GM19240 (cell line): ENCODE measurements at regions not wholly inside any gene's neighbourhood (a gene's known extent, or its start where the extent isn't known, plus 50 kb on each side); places are given as distances from the start of the nearest gene placed in this dataset.

Source experiments
- DNase-seq: peaks from one replicate; pipeline ENCODE4 v3.0.0; 2011; ENCODE audit warnings: low spot score; ENCODE audit not compliant: insufficient read length

DNA sequence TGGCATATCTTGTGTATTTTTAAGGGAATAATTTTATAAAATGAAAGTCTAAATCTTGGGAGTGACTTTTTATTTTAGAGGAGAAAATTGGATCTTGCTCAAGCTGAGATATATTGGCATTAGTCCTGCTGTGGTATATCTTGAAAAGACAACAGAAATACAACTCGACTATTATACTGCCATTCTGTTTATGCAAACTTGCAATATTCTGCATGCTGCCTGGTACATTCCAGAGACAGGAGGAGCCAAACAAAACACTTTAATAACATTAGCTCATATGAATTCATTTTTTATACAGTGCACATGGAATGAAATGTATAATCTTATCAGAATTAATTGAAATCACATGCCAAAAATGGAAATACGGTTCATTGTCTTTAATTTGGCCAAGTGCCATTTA is 176.0 kb upstream of the NRIP1 start:
- DNase-seq: no peak

DNA sequence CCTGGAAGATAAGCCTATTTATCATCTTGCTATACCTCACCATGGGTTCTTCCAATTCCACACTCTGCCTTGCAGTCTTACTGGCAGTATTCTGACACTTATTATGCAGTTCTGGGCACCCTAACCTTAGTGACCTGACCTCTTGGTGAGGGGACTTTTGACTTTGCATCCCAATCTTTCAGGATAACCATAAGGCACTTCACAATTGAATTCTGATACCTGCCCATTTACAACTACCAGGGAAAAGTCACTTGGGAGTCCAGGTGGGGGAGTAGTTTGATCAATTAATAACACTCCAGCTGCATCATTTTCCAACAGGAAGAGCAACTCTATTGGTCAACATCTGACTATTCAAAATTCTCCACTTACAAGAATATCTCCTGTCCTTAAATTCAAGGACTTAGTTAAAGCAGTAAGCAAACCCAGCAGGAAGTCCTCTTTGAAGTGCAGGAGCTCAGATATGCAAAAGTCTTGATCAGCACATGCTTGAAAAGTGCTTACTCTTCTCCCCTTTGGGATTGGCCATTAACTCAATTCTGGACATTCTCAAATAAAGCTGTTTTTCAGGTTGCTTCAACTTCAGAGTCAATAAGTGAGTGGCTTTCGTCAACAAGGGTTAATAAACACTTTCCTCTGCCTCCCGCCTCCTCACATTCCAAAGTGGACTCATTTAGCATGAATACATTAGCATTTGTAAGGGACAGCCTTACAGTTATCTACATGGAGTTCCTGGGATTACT is 177.4 kb upstream of the NRIP1 start:
- no peak for DNase-seq

- DNase-seq: no peak
These were observed 178.1 kb upstream of the NRIP1 start for GRCh38 chr21:15242906-15243305.

DNA sequence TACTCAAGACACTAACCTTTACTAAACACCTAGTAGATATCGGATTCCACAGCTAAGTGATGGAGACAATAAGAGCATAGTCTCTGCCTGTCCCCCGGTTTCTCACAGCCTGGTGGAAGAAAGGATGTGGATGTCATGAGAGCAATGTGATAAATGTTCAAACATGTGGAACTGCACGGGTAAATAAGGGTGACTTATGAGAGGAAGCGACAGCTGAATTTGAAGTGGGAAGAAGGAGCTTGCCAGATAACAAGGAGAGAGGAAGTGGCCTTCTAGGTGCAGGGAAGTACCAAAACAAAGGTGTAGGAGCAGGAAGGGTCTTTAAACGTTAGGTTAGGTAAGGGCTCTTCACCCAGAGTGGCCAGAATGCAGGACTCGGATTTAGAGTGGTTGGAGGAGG is 178.6 kb upstream of the NRIP1 start:
- DNase-seq: no peak

- no peak for DNase-seq
These were observed 182.8 kb upstream of the NRIP1 start for GRCh38 chr21:15247613-15248012.

DNA sequence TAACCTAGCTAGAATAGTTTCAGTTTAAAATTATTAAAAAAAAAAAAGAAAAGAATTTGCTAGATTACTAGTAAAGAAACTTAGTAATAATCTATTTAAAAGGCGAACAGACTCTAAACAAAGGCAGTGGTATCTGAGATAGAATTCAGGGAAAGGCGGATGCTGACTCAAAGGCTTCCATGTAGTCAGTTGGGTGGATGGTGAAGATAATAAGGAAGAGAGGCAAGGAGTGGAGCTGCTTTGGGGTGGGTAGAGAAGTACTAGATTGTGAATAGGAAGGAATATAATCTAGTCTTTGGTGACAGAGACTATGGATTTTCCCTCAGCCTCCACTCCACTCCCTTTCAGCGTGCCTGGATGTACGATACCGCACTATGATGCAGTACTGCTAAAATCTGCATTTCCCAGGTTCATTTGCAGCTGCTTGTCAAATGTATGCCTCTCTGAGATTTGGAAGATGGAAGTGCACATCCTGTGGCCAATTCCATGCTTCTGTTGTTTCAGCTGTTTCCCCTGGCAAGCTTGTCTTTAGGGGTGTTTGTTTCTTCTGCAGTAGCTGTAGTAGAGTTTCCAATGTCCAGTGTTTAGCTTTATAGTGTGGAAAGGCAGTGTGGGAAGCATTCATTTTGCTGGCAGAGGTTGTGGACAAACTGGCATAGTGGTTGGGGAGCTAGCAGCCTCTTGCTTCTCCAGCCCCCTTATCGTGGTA is 184.6 kb upstream of the NRIP1 start:
- no peak for DNase-seq

DNA sequence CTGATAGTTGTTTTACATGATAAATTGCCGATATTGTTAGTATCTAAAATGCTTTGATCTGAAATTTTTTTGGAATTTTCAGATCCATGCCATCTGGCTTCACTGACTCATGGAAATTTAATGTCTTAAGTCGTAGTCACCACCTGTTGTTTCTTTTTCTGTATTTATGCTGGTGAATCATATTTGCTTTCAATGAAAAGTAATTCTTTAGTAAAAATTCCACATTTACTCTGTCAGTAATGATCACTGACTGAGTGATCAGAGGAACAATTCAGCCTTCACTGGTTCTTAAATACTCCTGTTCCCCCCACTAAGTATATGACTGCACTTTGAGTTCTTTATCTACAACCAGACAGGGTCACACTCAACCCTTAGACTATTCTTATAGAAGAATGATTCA is 185.6 kb upstream of the NRIP1 start:
- DNase-seq: no peak

DNA sequence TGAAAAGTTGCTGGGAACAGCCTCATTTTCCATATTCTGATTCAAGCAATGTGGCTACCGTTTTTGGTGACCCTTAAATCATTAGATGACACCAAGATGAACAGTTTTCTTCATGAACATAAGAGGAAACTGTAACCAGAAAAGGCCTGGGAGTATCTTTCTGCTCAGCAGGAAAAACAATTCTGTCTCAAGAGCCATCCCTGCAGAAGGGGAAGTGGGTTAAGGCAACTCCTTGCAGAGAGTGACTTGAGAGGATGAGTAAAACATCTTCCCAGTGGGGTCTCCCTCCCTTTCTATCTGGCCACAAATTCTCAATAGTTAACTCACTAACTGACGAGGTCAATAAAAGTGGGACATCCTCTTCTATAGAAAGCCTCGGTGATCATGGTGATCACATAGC is 187.6 kb upstream of the NRIP1 start:
- no peak for DNase-seq

DNA sequence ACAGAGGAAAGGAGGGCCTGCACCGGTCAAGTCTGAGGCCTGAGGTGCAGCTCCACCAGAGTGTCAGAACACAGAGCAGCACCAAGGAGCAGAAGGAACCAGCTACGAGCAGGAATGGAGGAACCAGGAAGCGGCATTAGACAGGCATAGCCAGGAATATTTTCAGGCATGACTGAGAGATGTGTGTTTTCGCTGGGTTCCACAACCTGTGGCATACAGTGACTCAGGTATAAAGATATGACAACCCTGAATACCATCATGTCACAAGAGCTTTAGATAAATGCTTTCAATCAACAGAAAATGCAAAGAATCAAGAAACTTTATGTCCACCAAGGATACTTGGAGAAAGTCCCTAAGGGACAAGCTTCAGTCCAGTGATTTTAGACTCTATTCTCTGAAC is 189.3 kb upstream of the NRIP1 start:
- DNase-seq: no peak

DNA sequence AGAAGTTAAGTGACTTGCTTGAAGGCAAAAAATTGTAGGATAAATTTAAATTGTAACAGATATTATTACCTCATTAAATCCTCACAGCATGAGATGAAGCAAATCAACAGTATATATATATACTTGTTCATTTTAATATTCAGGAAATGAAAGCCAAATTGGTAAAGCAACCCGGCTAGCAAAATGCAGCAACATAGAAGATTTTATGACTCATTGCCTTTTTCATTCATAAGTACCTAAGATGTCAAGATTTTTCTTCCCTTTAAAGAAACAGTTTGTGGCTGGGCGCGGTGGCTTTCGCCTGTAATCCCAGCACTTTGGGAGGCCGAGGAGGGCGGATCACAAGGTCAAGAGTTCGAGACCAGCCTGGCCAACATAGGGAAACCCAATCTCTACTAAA is 190.5 kb upstream of the NRIP1 start:
- DNase-seq: no peak

- DNase-seq: no peak
These were observed 191.0 kb upstream of the NRIP1 start for GRCh38 chr21:15255763-15256162.

DNA sequence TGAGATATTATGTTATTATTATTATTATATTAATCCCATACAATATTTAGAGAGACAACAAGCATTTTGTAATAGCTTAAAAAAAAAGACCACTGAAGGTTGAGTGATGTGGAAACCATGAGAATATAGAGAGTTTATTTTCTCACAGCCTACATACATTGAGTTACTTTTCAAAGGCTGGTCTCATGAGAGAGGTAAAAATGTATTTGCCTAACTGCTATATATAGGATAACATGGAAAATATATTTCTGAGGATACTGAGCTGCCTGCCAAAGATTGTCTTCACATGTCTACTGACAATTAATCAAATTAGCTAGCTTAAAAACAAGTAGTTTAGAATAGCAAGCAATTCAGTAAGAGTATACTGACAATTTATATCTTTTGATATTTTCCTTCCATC is 192.2 kb upstream of the NRIP1 start:
- no peak for DNase-seq

DNA sequence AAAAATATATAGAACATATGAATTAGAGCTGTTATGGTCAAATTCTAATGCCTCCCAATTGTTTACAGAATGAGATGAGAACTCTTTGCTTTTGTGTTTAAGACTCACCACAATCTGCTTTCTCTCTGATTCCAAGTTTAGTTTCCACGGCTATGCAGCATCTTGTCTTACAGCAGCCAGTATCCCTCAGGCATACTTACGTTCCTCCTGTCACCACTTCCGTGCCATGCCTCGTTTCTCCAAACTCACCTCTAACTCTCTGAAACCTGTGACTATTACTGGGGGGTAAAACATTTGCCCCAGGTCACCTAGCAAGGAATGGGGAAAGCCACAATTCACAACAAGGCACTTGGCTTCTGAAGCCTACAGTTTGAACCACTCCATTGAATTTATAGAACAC is 192.8 kb upstream of the NRIP1 start:
- no peak for DNase-seq

GRCh38 chr21:15259824-15260223 is 195.0 kb upstream of the NRIP1 start:
- no peak for DNase-seq

DNA sequence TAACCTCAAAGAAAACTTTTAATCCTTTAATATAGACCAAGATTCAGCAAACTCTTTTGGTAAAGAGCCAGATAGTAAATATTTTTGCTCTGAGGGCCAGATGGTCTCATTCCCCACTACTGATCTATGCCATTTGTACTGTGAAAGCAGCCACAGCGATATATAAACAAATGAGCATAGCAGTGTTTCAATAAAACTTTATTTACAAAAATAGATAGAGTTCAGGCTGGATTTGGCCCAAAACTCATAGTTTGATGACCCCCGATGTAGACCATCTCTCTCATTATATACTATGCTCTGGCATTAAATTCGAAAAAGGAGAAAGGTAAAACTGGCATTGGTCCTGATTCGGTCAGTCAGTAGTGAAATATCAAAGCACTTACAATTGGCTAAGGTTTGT is 195.8 kb upstream of the NRIP1 start:
- DNase-seq: no peak

DNA sequence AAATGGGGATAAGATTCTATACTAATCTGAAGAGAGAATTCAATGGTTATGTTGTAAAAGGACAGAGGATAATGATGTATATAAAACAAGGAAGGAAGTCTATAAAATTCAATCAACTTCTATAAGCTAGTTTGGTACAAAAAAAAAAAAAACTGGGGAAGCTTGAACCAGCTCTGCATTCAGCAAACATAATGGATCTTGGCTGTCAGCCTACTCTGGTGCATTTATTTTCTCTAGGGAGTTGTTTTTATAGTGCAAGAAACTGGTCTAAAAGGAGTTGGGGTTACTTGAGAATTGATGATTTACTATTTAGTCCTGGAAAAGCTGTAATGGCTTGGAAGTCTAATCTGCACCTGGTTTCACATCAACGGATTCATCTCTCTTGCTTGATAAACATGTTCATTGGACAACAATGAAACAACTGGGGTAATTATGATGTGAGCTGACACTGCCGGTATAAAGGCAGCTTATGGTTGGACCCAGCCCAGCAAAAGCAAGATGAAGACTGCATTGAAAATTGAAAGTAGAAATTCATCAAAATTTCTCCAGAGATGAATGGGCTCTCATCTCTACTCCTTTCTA is 199.4 kb upstream of the NRIP1 start:
- no peak for DNase-seq

DNA sequence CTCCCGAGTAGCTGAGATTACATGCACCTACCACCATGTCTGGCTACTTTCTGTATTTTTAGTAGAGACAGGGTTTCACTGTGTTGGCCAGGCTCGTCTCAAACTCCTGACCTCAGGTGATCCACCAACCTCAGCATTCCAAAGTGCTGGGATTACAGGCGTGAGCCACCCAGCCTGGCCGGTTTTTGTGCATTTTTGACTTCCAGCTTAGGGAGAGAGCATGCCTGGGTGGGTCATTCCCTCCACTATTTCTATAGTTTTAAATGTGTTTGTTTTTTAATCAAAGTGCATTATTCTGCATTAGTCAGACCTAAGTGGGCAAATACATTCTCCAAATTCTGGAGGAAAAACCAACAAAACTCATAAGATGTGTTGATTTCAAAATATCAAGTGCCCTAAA is 207.4 kb upstream of the NRIP1 start:
- DNase-seq: no peak

- no peak for DNase-seq
These were observed 207.8 kb upstream of the NRIP1 start for GRCh38 chr21:15272591-15272990.

GRCh38 chr21:15273244-15273643 is 208.4 kb upstream of the NRIP1 start:
- DNase-seq: no peak

GRCh38 chr21:15274701-15275485 is 210.1 kb upstream of the NRIP1 start:
- DNase-seq: no peak

DNA sequence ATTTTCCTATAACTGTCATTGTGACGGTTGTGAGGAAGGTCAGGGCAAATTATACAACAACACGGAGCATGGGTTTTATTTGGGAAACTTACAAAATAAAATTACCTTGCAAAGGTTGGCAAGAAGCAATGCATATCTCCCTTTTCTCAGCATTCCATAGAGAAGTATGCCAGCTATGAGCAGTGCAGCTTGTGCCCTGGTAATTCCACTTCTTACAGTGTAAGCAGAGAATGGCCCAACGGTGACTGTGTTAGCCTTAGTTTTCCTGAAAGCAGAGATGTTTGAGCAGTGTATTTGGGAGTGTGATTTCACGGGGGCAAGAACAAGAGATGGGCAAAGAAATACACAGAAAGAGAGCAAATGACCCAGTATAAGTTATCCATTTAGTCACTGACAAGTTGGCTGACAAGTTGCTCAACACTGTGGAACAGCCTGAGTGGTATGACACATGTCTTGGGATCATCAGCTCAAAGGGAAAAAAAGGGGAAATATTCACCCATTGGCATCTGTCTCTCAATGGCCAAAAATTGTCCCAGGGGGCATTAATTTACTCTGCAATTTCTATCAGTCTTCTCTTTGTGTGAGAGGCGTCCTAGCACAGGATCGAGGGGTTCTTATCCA is 210.9 kb upstream of the NRIP1 start:
- no peak for DNase-seq

- no peak for DNase-seq
These were observed 211.4 kb upstream of the NRIP1 start for GRCh38 chr21:15276243-15276642.
